ENCODE measurements at regions not wholly inside any gene's neighbourhood (a gene's known extent, or its start where the extent isn't known, plus 50 kb on each side); places are given as distances from the start of the nearest gene placed in this dataset.

DNA sequence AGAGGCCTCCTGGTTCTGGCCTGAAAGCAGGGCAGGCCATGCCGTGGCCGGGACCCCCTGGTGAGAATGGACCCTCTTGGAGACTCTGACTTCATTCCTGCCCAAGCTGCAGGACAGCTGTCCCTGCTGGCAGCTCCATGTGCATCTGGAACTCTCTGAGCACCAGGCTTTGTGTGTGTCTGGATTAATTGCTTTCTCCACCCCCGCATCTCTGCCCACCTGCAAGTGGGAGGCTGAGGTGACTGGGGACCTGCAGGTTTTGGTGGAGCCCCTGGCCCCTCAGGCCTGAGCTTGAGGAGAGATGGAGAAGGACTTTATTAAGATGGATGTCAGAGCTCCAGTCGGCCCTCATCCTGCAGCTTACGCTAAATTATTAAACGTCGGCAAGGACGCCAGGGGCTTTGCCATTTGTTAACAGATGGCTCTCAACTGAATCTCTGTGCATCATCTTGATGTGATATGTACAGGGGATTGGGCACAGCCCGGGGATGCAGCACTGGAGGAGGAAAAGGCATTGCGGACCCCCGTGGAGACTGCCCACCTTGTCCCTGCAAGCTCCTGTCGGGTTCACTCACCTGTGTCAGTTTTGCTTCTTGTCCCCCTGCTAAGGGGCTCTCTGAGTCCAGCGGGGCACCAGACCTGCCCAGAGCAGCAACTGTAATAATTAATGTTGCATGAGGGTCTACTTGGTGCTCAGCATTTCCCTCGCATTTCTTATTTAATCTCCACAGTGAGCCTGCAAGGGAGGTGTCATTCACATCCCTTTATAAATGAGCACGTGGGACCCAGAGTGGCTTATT is 154.1 kb upstream of the RPL38 start:
- POLR2A ChIA-PET (ENCODE audit: low non-redundant PET) = no interaction called here
- H3K27ac ChIP-seq = no peak overlapping the region
- TF ChIP-seq, protein P1, sequence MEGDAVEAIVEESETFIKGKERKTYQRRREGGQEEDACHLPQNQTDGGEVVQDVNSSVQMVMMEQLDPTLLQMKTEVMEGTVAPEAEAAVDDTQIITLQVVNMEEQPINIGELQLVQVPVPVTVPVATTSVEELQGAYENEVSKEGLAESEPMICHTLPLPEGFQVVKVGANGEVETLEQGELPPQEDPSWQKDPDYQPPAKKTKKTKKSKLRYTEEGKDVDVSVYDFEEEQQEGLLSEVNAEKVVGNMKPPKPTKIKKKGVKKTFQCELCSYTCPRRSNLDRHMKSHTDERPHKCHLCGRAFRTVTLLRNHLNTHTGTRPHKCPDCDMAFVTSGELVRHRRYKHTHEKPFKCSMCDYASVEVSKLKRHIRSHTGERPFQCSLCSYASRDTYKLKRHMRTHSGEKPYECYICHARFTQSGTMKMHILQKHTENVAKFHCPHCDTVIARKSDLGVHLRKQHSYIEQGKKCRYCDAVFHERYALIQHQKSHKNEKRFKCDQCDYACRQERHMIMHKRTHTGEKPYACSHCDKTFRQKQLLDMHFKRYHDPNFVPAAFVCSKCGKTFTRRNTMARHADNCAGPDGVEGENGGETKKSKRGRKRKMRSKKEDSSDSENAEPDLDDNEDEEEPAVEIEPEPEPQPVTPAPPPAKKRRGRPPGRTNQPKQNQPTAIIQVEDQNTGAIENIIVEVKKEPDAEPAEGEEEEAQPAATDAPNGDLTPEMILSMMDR (conservative IDR thresholded peaks at IDR 0.05; ENCODE audit: low read depth) = no peak
- DNase-seq (ENCODE audit: low spot score) = no peak
- CTCF ChIA-PET = interaction anchor here (0.8 kb wide), 1 partner anchor 113 kb away, joined by 4 read pairs; no protein-coding TSS in a partner anchor

DNA sequence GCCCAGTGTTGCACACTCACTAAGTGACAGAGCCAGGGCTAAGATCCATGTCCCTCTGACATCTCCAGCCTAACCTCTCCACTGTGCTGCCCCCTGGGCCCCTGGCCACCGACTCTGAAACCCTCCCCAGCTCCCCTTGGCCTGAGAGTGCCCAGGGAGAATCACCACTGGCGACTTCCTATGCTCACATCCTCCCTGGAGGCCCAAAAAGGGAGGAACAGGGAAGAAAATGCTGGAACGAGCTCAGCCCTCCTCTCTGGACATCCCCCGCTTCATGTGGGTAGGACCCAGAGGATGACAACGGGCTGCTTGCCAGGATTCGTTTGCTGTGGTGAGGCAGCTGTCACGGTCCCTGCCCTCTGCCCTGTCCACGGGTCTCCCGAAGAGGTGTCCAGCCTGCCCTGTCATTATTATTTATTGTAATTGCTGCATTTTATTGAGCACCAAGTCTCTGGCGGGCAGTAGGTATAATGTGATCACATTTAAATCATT is 153.5 kb upstream of the RPL38 start:
- no peak overlapping the region for H3K27ac ChIP-seq
- ChIA-PET POLR2A (ENCODE audit: low non-redundant PET) (no interaction called here), CTCF (interaction anchor here (0.8 kb wide), 1 partner anchor 113 kb away, joined by 4 read pairs; no protein-coding TSS in a partner anchor)
- DNase-seq (ENCODE audit: low spot score) = no peak
- TF ChIP-seq, protein P1 (conservative IDR thresholded peaks at IDR 0.05; ENCODE audit: low read depth) = no peak

DNA sequence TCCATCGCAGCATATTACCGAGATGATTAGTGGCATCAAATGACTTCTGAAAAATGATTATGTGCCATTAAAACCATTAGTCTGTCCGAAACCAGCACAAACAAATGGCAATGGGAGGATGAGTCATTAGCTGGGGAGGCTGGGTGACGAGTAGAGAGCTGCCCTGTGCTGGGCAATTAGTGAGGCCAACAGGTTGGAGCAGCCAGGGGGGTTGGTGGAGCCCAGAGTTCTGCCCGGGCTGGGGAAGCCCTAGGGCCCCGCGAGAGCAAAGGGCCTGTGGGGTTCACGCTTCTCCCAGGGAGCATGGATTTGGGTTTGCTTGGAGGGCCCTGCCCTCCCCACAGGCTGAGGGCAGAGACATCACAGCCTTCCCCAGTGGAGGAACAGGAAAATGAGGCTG is 152.1 kb upstream of the RPL38 start:
- no peak for DNase-seq (ENCODE audit: low spot score)
- POLR2A ChIA-PET (ENCODE audit: low non-redundant PET) = no interaction called here
- no peak overlapping the region for H3K27ac ChIP-seq
- CTCF ChIA-PET = interaction anchor here (0.7 kb wide), 1 partner anchor 777 kb away, joined by 4 read pairs; no protein-coding TSS in a partner anchor
- TF ChIP-seq, protein P1 (conservative IDR thresholded peaks at IDR 0.05; ENCODE audit: low read depth) = no peak

DNA sequence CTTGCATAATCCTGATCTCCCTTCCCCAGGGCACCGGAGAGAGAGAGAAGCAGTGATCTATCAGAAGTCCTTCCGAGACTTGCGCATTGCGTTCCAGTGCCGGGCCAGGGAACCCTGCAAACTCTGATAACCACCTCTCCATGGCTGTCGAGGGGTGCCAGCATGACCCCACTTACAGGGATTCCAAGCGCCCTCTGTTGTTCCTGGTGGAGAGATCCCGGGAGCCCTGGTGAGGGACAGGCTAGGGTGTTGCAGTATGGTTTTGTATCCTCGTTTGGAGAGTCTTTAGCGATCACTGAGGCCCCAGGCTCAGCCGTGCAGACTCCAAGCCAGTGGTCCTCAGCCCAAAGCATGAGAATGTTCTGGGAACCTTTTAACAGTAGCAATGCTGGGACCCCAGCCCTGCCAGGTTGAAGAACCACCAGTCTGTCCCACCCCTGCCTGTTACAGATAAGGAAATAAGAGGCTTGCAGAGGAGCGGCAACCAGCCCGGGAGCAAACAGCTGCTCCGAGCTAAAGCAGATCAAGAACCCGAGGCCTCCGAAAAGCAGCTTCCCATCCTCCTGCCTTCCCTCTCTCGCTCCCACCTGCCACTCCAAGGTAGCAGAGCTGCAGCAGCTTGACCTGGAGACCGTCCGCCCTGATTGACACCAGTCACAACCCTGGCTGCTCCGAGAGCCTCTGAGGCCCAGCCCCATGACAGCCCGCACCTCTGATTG is 150.3 kb upstream of the RPL38 start:
- no peak overlapping the region for H3K27ac ChIP-seq
- TF ChIP-seq, protein P1 (conservative IDR thresholded peaks at IDR 0.05; ENCODE audit: low read depth) = no peak
- ChIA-PET CTCF (no interaction called here), POLR2A (ENCODE audit: low non-redundant PET) (no interaction called here)
- DNase-seq (ENCODE audit: low spot score) = no peak

DNA sequence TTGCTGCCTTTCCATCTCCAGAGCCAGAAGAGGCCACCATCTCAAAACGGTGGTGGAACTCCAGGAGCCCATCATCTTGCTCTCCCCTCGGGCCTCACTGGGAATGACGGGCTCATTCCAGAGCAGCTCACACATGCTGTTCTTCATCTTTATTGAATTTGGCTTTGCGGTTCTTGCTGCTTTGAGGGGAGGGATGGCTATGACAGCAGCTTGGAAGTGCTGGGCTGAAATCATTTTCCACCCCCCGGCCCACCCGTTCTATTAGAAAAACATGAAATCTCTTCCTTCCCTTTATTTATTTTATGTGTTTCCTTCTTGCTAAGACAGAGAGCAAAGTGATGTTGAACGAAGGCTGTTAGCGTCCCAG is 149.8 kb upstream of the RPL38 start:
- POLR2A ChIA-PET (ENCODE audit: low non-redundant PET) = no interaction called here

DNA sequence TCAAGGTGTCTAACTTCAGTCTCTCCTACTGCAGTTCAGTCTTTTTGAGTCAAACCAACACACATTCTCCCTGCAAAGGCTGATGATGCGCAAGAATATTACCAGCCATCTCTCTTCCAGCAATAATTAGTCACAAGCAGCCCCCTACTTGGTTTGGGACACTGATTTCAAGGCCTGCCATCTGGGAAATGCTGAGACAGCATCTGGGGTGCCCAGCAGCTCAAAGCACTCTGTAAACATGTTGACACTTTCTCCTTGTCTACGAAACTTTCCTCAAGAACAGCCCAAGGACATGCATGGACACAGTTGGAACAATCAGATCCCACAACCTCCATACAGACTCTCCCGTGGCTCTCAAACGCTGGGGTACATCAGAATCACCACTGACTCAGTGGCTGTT is 149.2 kb upstream of the RPL38 start:
- DNase-seq (ENCODE audit: low spot score) = no peak
- POLR2A ChIA-PET (ENCODE audit: low non-redundant PET) = no interaction called here
- H3K27ac ChIP-seq = no peak overlapping the region
- CTCF ChIA-PET = no interaction called here
- TF ChIP-seq, protein P1 (conservative IDR thresholded peaks at IDR 0.05; ENCODE audit: low read depth) = no peak

More for the DNA sequence above, 149.8 kb upstream of the RPL38 start:
- no peak for DNase-seq (ENCODE audit: low spot score)
- CTCF ChIA-PET = no interaction called here
- H3K27ac ChIP-seq = no peak overlapping the region
- TF ChIP-seq, protein P1 (conservative IDR thresholded peaks at IDR 0.05; ENCODE audit: low read depth) = no peak
